IPS-20b (cell line): ENCODE measurements at regions not wholly inside any gene's neighbourhood (a gene's known extent, or its start where the extent isn't known, plus 50 kb on each side); places are given as distances from the start of the nearest gene placed in this dataset.
"Not testable (repeated sequence)": the region's sequence is repeated elsewhere in the genome, so short reads cannot be mapped to it uniquely, and the experiment has no call there.

Experiments
- H3K27ac ChIP-seq: one replicate; pipeline ENCODE4 v1.5.1; 2013; ENCODE audit warnings: low read length
- H3K27me3 ChIP-seq: 2 replicates; pipeline ENCODE4 v1.6.1; 2013; ENCODE audit warnings: mild to moderate bottlenecking, low read length, inconsistent platforms; ENCODE audit not compliant: insufficient read depth
- H3K36me3 ChIP-seq: 2 replicates; pipeline ENCODE4 v1.6.1; 2013; ENCODE audit warnings: low read depth, mild to moderate bottlenecking, inconsistent platforms, low read length, moderate library complexity; ENCODE audit not compliant: insufficient read depth
- H3K4me1 ChIP-seq: 2 replicates; pipeline ENCODE4 v1.6.1; 2013; ENCODE audit warnings: mild to moderate bottlenecking, control low read depth, inconsistent platforms, low read length, moderate library complexity; ENCODE audit not compliant: insufficient read depth
- H3K4me3 ChIP-seq: 2 replicates; pipeline ENCODE4 v1.5.1; 2013; ENCODE audit warnings: mild to moderate bottlenecking, low read length, inconsistent platforms
- H3K9ac ChIP-seq: 2 replicates; pipeline ENCODE4 v1.6.1; 2013; ENCODE audit warnings: low read depth, mild to moderate bottlenecking, inconsistent platforms, low read length, moderate library complexity
- H3K9me3 ChIP-seq: 2 replicates; pipeline ENCODE4 v1.6.1; 2013; ENCODE audit warnings: mild to moderate bottlenecking, low read depth, low read length, inconsistent platforms; ENCODE audit not compliant: insufficient read depth

GRCh38 chr7:76681810-76682209, 54.7 kb upstream of the POMZP3 start:
- not testable (repeated sequence) for H3K27ac ChIP-seq, H3K36me3 ChIP-seq, H3K4me1 ChIP-seq, H3K9ac ChIP-seq, H3K27me3 ChIP-seq, H3K9me3 ChIP-seq, H3K4me3 ChIP-seq

GRCh38 chr7:76679174-76679573, 52.1 kb upstream of the POMZP3 start:
- H3K4me1 ChIP-seq, H3K9me3 ChIP-seq, H3K27me3 ChIP-seq, H3K9ac ChIP-seq, H3K27ac ChIP-seq, H3K36me3 ChIP-seq, H3K4me3 ChIP-seq: not testable (repeated sequence)

GRCh38 chr7:76678500-76678899, 51.4 kb upstream of the POMZP3 start:
- not testable (repeated sequence) for H3K9ac ChIP-seq, H3K27me3 ChIP-seq, H3K9me3 ChIP-seq, H3K36me3 ChIP-seq, H3K4me3 ChIP-seq, H3K27ac ChIP-seq
- H3K4me1 ChIP-seq = peaks cover 12% of the 10 kb centered on the region; the same call in 1 of the 2 replicates

GRCh38 chr7:76676890-76677289, 49.8 kb upstream of the POMZP3 start:
- H3K9me3 ChIP-seq = not testable (repeated sequence)

More at GRCh38 chr7:76676890-76677289, 49.8 kb upstream of the POMZP3 start:
- not testable (repeated sequence) for H3K36me3 ChIP-seq, H3K4me3 ChIP-seq, H3K4me1 ChIP-seq, H3K9ac ChIP-seq, H3K27ac ChIP-seq, H3K27me3 ChIP-seq
